Inflammatory macrophage treated with lipopolysaccharide for 4 hours (primary cell): ENCODE measurements at regions not wholly inside any gene's neighbourhood (a gene's known extent, or its start where the extent isn't known, plus 50 kb on each side); places are given as distances from the start of the nearest gene placed in this dataset.
"Not testable (repeated sequence)": the region's sequence is repeated elsewhere in the genome, so short reads cannot be mapped to it uniquely, and the experiment has no call there.

Experiments
- DNase-seq: peaks from one replicate; pipeline ENCODE4 v3.0.0-alpha.2; 2020

- DNase-seq, result no peak
These were observed 204.8 kb downstream of the KCNK2 start for GRCh38 chr1:215287362-215287761.

GRCh38 chr1:215290018-215290417 lies 207.5 kb downstream of the KCNK2 start:
- no peak for DNase-seq

- no peak for DNase-seq
These were observed 210.4 kb downstream of the KCNK2 start for GRCh38 chr1:215292932-215293331.

- no peak for DNase-seq
These were observed 223.9 kb downstream of the KCNK2 start for GRCh38 chr1:215306426-215306825.

- no peak for DNase-seq
These were observed 239.3 kb downstream of the KCNK2 start for GRCh38 chr1:215321802-215322201.

- not testable (repeated sequence) for DNase-seq
These were observed 241.5 kb downstream of the KCNK2 start for GRCh38 chr1:215323992-215324391.

GRCh38 chr1:215330426-215330825 lies 236.7 kb upstream of the KCTD3 start:
- DNase-seq, result no peak

GRCh38 chr1:215344539-215344938 lies 222.6 kb upstream of the KCTD3 start:
- no peak for DNase-seq

GRCh38 chr1:215345208-215345607 lies 221.9 kb upstream of the KCTD3 start:
- DNase-seq, result no peak

- no peak for DNase-seq
These were observed 221.3 kb upstream of the KCTD3 start for GRCh38 chr1:215345766-215346165.

- no peak for DNase-seq
These were observed 209.2 kb upstream of the KCTD3 start for GRCh38 chr1:215357901-215358300.

- no peak for DNase-seq
These were observed 208.7 kb upstream of the KCTD3 start for GRCh38 chr1:215358356-215358755.

GRCh38 chr1:215360031-215360430 lies 207.1 kb upstream of the KCTD3 start:
- no peak for DNase-seq

- no peak for DNase-seq
These were observed 206.3 kb upstream of the KCTD3 start for GRCh38 chr1:215360758-215361157.

- DNase-seq, result no peak
These were observed 191.7 kb upstream of the KCTD3 start for GRCh38 chr1:215375381-215375780.

- no peak for DNase-seq
These were observed 190.4 kb upstream of the KCTD3 start for GRCh38 chr1:215376544-215377264.

GRCh38 chr1:215377746-215378145 lies 189.4 kb upstream of the KCTD3 start:
- DNase-seq, result no peak

GRCh38 chr1:215380566-215380965 lies 186.5 kb upstream of the KCTD3 start:
- DNase-seq, result no peak

GRCh38 chr1:215393476-215393875 lies 173.6 kb upstream of the KCTD3 start:
- no peak for DNase-seq

- no peak for DNase-seq
These were observed 172.8 kb upstream of the KCTD3 start for GRCh38 chr1:215394084-215394991.

- no peak for DNase-seq
These were observed 170.0 kb upstream of the KCTD3 start for GRCh38 chr1:215397106-215397505.

GRCh38 chr1:215397843-215398242 lies 169.3 kb upstream of the KCTD3 start:
- DNase-seq, result no peak

- no peak for DNase-seq
These were observed 167.3 kb upstream of the KCTD3 start for GRCh38 chr1:215399787-215400186.

GRCh38 chr1:215400741-215401140 lies 166.4 kb upstream of the KCTD3 start:
- no peak for DNase-seq
